Stimulated activated memory B cell treated with anti-CD40 and anti-IgM and Interleukin-4, amounts not matched to agents 10 μg/mL and 1 μg/mL and 100 μg/mL, for 72 hours (primary cell): ENCODE measurements at regions not wholly inside any gene's neighbourhood (a gene's known extent, or its start where the extent isn't known, plus 50 kb on each side); places are given as distances from the start of the nearest gene placed in this dataset.
"Not testable (repeated sequence)": the region's sequence is repeated elsewhere in the genome, so short reads cannot be mapped to it uniquely, and the experiment has no call there.

Source experiments
- ATAC-seq: fragments of 150-1000 bp; cut with Tn5 transposase; 2 replicates; pipeline ENCODE4 v1.10.0; 2021
- H3K27ac Mint-ChIP-seq: one replicate; pipeline ENCODE4 v1.8.0; 2022; ENCODE audit warnings: mild to moderate bottlenecking, mixed read lengths
- H3K27me3 Mint-ChIP-seq: one replicate; pipeline ENCODE4 v1.8.0; 2022; ENCODE audit warnings: mixed read lengths
- H3K36me3 Mint-ChIP-seq: one replicate; pipeline ENCODE4 v1.8.0; 2022; ENCODE audit warnings: mixed read lengths
- H3K4me1 Mint-ChIP-seq: one replicate; pipeline ENCODE4 v1.8.0; 2022; ENCODE audit warnings: mixed read lengths
- H3K4me3 Mint-ChIP-seq: one replicate; pipeline ENCODE4 v1.8.0; 2022; ENCODE audit warnings: mild to moderate bottlenecking, moderate library complexity, mixed read lengths
- H3K9me3 Mint-ChIP-seq: one replicate; pipeline ENCODE4 v1.8.0; 2022; ENCODE audit warnings: mixed read lengths

DNA sequence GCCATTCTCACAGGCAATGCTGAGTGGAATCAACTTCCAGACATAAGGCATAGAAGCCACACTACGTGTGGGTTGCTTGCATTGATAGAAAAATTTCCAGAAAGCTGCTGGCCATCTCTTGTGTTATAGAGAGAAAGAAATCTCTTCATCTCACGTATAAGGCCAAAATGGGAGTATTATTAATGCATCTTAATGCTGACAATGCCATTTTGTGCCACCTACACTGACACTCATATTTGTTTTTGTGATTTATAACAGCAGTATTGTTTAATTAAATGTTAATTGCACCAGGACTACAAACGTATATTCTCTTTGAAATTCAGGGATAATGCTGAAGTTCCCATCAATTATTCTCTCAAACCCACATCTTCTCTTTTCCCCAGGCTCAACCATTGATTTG is 56.1 kb upstream of the TMEM132D start:
- no peaks in the 10 kb centered on the region for H3K36me3 Mint-ChIP-seq
- H3K27ac Mint-ChIP-seq = no peak overlapping the region
- no peaks in the 10 kb centered on the region for H3K27me3 Mint-ChIP-seq
- H3K9me3 Mint-ChIP-seq = peaks cover 3% of the 10 kb centered on the region
- no peaks in the 10 kb centered on the region for H3K4me1 Mint-ChIP-seq
- ATAC-seq = no peak
- H3K4me3 Mint-ChIP-seq = no peak overlapping the region

DNA sequence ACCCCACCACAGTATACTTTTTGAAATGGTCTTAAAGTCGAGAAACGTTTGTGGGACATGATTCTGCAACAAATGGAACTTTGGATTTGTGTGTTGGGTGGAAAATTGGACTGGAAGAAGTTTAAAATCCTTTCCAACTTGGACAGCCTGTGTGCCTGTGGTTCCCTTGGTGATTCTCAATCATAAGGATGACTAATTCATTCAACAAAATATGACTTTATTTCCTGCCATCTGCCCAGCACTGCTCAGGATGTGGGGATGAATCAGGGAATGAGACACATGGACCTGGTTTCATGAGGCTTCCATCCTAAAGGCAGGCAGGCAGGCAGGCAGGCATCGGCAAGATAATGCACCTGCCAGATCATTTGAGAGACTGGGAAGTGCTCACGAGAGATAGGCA is 57.3 kb upstream of the TMEM132D start:
- H3K4me3 Mint-ChIP-seq = no peak overlapping the region
- no peaks in the 10 kb centered on the region for H3K36me3 Mint-ChIP-seq
- H3K9me3 Mint-ChIP-seq = peaks cover 6% of the 10 kb centered on the region
- H3K4me1 Mint-ChIP-seq = no peaks in the 10 kb centered on the region
- no peaks in the 10 kb centered on the region for H3K27me3 Mint-ChIP-seq
- no peak for ATAC-seq
- H3K27ac Mint-ChIP-seq = no peak overlapping the region

- H3K36me3 Mint-ChIP-seq = no peaks in the 10 kb centered on the region
- no peak overlapping the region for H3K4me3 Mint-ChIP-seq
- no peak overlapping the region for H3K27ac Mint-ChIP-seq
- no peaks in the 10 kb centered on the region for H3K27me3 Mint-ChIP-seq
- H3K9me3 Mint-ChIP-seq = peaks cover 6% of the 10 kb centered on the region
- ATAC-seq = no peak
- no peaks in the 10 kb centered on the region for H3K4me1 Mint-ChIP-seq
Measured at GRCh38 chr12:129961856-129962255, 58.0 kb upstream of the TMEM132D start.

- Mint-ChIP-seq H3K36me3 (no peaks in the 10 kb centered on the region), H3K27ac (no peak overlapping the region), H3K9me3 (peaks cover 6% of the 10 kb centered on the region), H3K4me3 (no peak overlapping the region), H3K4me1 (no peaks in the 10 kb centered on the region), H3K27me3 (no peaks in the 10 kb centered on the region)
- ATAC-seq = no peak
Measured at GRCh38 chr12:129964300-129964699, 60.5 kb upstream of the TMEM132D start.

GRCh38 chr12:129964826-129965457 is 61.1 kb upstream of the TMEM132D start:
- no peaks in the 10 kb centered on the region for H3K36me3 Mint-ChIP-seq
- no peaks in the 10 kb centered on the region for H3K27me3 Mint-ChIP-seq
- no peak overlapping the region for H3K27ac Mint-ChIP-seq
- no peak overlapping the region for H3K4me3 Mint-ChIP-seq
- no peaks in the 10 kb centered on the region for H3K4me1 Mint-ChIP-seq
- no peak for ATAC-seq
- H3K9me3 Mint-ChIP-seq = peaks cover 6% of the 10 kb centered on the region

GRCh38 chr12:129966146-129966995 is 62.5 kb upstream of the TMEM132D start:
- ATAC-seq = no peak
- Mint-ChIP-seq H3K9me3 (peaks cover 6% of the 10 kb centered on the region), H3K4me3 (no peak overlapping the region), H3K4me1 (no peaks in the 10 kb centered on the region), H3K27ac (no peak overlapping the region), H3K36me3 (no peaks in the 10 kb centered on the region), H3K27me3 (no peaks in the 10 kb centered on the region)

GRCh38 chr12:129971721-129972120 is 67.9 kb upstream of the TMEM132D start:
- H3K9me3 Mint-ChIP-seq = no peaks in the 10 kb centered on the region
- no peak for ATAC-seq
- H3K36me3 Mint-ChIP-seq = no peaks in the 10 kb centered on the region
- H3K4me3 Mint-ChIP-seq = no peak overlapping the region
- no peaks in the 10 kb centered on the region for H3K4me1 Mint-ChIP-seq
- H3K27ac Mint-ChIP-seq = no peak overlapping the region
- H3K27me3 Mint-ChIP-seq = no peaks in the 10 kb centered on the region

- Mint-ChIP-seq H3K27me3 (no peaks in the 10 kb centered on the region), H3K9me3 (no peaks in the 10 kb centered on the region), H3K27ac (no peak overlapping the region), H3K4me3 (no peak overlapping the region), H3K36me3 (no peaks in the 10 kb centered on the region), H3K4me1 (no peaks in the 10 kb centered on the region)
- ATAC-seq = no peak
Measured at GRCh38 chr12:129973236-129973961, 69.6 kb upstream of the TMEM132D start.

GRCh38 chr12:129984106-129984505 is 80.3 kb upstream of the TMEM132D start:
- no peaks in the 10 kb centered on the region for H3K27me3 Mint-ChIP-seq
- H3K9me3 Mint-ChIP-seq = peaks cover 18% of the 10 kb centered on the region
- ATAC-seq = no peak
- no peak overlapping the region for H3K4me3 Mint-ChIP-seq
- no peaks in the 10 kb centered on the region for H3K4me1 Mint-ChIP-seq
- no peak overlapping the region for H3K27ac Mint-ChIP-seq
- no peaks in the 10 kb centered on the region for H3K36me3 Mint-ChIP-seq

- no peaks in the 10 kb centered on the region for H3K27me3 Mint-ChIP-seq
- H3K9me3 Mint-ChIP-seq = peaks cover 21% of the 10 kb centered on the region
- H3K4me3 Mint-ChIP-seq = no peak overlapping the region
- H3K36me3 Mint-ChIP-seq = no peaks in the 10 kb centered on the region
- no peak overlapping the region for H3K27ac Mint-ChIP-seq
- ATAC-seq = no peak
- no peaks in the 10 kb centered on the region for H3K4me1 Mint-ChIP-seq
Measured at GRCh38 chr12:129987841-129988240, 84.0 kb upstream of the TMEM132D start.

- H3K27ac Mint-ChIP-seq = no peak overlapping the region
- H3K27me3 Mint-ChIP-seq = no peaks in the 10 kb centered on the region
- H3K9me3 Mint-ChIP-seq = peaks cover 12% of the 10 kb centered on the region
- ATAC-seq = no peak
- no peaks in the 10 kb centered on the region for H3K4me1 Mint-ChIP-seq
- no peaks in the 10 kb centered on the region for H3K36me3 Mint-ChIP-seq
- no peak overlapping the region for H3K4me3 Mint-ChIP-seq
Measured at GRCh38 chr12:129994634-129995033, 90.8 kb upstream of the TMEM132D start.

- no peak for ATAC-seq
Measured at GRCh38 chr12:129997239-129997638, 93.4 kb upstream of the TMEM132D start.

DNA sequence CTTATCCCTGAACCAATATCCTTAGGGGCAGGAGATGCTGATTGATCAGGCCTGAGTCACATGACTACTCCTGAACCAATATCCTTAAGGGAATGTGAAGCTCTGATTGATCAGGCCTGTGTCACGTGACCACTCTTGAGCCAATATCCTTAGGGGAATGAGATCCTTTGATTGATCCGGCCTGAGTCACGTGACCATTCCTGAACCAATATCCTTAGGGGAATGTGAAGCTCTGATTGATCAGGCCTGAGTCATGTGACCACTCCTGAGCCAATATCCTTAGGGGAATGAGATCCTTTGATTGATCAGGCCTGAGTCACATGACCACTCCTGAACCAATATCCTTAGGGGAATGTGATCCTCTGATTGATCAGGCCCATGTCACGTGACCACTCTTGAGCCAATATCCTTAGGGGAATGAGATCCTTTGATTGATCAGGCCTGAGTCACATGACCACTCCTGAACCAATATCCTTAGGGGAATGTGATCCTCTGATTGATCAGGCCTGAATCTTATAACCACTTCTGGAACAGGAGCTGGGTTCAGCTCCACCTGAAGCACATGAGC is 100.6 kb upstream of the TMEM132D start:
- H3K27me3 Mint-ChIP-seq, ATAC-seq, H3K4me1 Mint-ChIP-seq, H3K27ac Mint-ChIP-seq, H3K36me3 Mint-ChIP-seq, H3K9me3 Mint-ChIP-seq, H3K4me3 Mint-ChIP-seq: not testable (repeated sequence)

More at GRCh38 chr12:129997239-129997638, 93.4 kb upstream of the TMEM132D start:
- no peaks in the 10 kb centered on the region for H3K27me3 Mint-ChIP-seq
- H3K4me1 Mint-ChIP-seq = no peaks in the 10 kb centered on the region
- no peak overlapping the region for H3K4me3 Mint-ChIP-seq
- H3K9me3 Mint-ChIP-seq = peaks cover 5% of the 10 kb centered on the region
- H3K27ac Mint-ChIP-seq = no peak overlapping the region
- H3K36me3 Mint-ChIP-seq = no peaks in the 10 kb centered on the region

- H3K27ac Mint-ChIP-seq = no peak overlapping the region
- no peak overlapping the region for H3K4me3 Mint-ChIP-seq
- no peaks in the 10 kb centered on the region for H3K36me3 Mint-ChIP-seq
- H3K4me1 Mint-ChIP-seq = no peaks in the 10 kb centered on the region
- H3K9me3 Mint-ChIP-seq = no peaks in the 10 kb centered on the region
- no peaks in the 10 kb centered on the region for H3K27me3 Mint-ChIP-seq
- ATAC-seq = no peak
Measured at GRCh38 chr12:130007771-130008170, 103.9 kb upstream of the TMEM132D start.

GRCh38 chr12:130008241-130008640 is 104.4 kb upstream of the TMEM132D start:
- Mint-ChIP-seq H3K4me3 (no peak overlapping the region), H3K4me1 (no peaks in the 10 kb centered on the region), H3K27me3 (no peaks in the 10 kb centered on the region), H3K9me3 (no peaks in the 10 kb centered on the region), H3K27ac (no peak overlapping the region), H3K36me3 (no peaks in the 10 kb centered on the region)
- ATAC-seq = no peak
